ENCODE measurements at regions not wholly inside any gene's neighbourhood (a gene's known extent, or its start where the extent isn't known, plus 50 kb on each side); places are given as distances from the start of the nearest gene placed in this dataset.

DNA sequence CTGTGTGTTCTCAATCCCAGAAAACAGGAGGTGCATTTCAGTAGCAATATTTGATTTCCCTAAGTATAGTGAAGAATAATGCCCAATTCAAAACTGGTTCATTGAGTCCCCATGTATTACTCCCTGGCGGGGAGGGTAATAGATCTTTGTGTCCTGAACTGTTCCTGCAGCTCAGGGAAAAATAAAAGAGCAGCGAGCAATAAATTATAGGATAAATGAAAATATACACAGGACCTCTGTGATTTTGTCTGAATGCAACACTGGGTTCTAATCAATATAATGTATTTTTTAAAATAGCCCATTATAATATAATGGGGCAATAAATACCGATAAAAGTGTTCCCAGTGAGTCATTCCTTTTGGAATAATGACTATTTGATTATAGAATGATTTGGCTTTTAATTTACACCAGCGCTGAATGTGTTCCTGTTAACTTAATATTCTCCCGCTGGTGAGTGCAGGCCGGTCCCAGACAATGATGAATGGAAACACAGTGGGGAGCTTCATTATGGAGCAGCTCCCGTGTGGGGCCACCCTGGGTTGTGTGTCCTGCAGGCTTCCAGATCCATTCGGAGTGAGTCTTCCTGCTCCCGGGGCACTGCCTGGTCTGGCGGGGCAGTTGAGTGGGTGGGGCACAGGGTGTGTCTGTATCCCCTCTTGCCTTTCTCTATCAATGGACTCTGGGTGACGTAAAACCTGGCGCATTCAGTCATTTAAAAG lies 263.1 kb downstream of the ACTR3B start (continued):
- TF ChIP-seq REST (IDR thresholded peaks at IDR 0.05): no peak
- TF ChIP-seq ATF3 (IDR thresholded peaks at IDR 0.05): no peak
- no peak for TF ChIP-seq FOXA2 (IDR thresholded peaks at IDR 0.05)
- TF ChIP-seq MAX (IDR thresholded peaks at IDR 0.05): no peak
- TF ChIP-seq YY1 (IDR thresholded peaks at IDR 0.05): no peak
- no peak for TF ChIP-seq HNF4A (conservative IDR thresholded peaks at IDR 0.05)
- no peak for TF ChIP-seq JUND (IDR thresholded peaks at IDR 0.05)

GRCh38 chr7:153023194-153023592 lies 263.6 kb downstream of the ACTR3B start:
- Histone ChIP-seq H3K27ac (ENCODE audit: low read depth in 1 of 2, low read length in 2 of 2) (no peak overlapping the region), H3K36me3 (ENCODE audit: control insufficient read depth in 4 of 4, insufficient read depth in 3 of 4, low read depth in 1 of 4, low read length in 3 of 4) (no peaks in the 10 kb centered on the region), H3K4me1 (ENCODE audit: control insufficient read depth in 4 of 4, insufficient read depth in 4 of 4, low read length in 3 of 4) (peaks cover 0 to 9% (median 6%) of the 10 kb centered on the region in 4 donors), H3K9me3 (ENCODE audit: control insufficient read depth in 4 of 4, low read length in 3 of 4) (no peaks in the 10 kb centered on the region), H3K9ac (ENCODE audit: low read depth in 1 of 2, low read length in 2 of 2) (no peak overlapping the region), H3K27me3 (ENCODE audit: control insufficient read depth in 4 of 4, insufficient read depth in 4 of 4, low read length in 3 of 4) (no peaks in the 10 kb centered on the region), H3K4me3 (ENCODE audit: low read depth in 1 of 3, low read length in 3 of 3) (no peak overlapping the region)
- no peak for DNase-seq (ENCODE audit: low spot score)
- 85% methylated on average over 7 of the region's 7 CpGs for WGBS
- TF ChIP-seq YY1 (IDR thresholded peaks at IDR 0.05) (no peak), EGR1 (IDR thresholded peaks at IDR 0.05; ENCODE audit: low read depth in 2 of 2) (no peak), ATF3 (IDR thresholded peaks at IDR 0.05) (no peak), TAF1 (conservative IDR thresholded peaks at IDR 0.05) (no peak), HNF4A (conservative IDR thresholded peaks at IDR 0.05) (no peak), MAX (IDR thresholded peaks at IDR 0.05) (no peak), GABPA (IDR thresholded peaks at IDR 0.05 in 1 of 2, conservative IDR thresholded peaks at IDR 0.05 in 1 of 2) (no peak), FOXA2 (IDR thresholded peaks at IDR 0.05) (no peak), REST (IDR thresholded peaks at IDR 0.05) (no peak), FOXA1 (IDR thresholded peaks at IDR 0.05) (no peak)

All from liver (tissue), 7 donors.